ENCODE measurements at regions not wholly inside any gene's neighbourhood (a gene's known extent, or its start where the extent isn't known, plus 50 kb on each side); places are given as distances from the start of the nearest gene placed in this dataset.

- no peak for TF ChIP-seq CTCF (IDR thresholded peaks at IDR 0.05; ENCODE audit: low read depth, low read length)
- no peak overlapping the region for H3K4me3 ChIP-seq (ENCODE audit: low read depth, low read length)
Measured at GRCh38 chr1:238115852-238116251, 225.1 kb upstream of the ZP4 start.

- H3K4me3 ChIP-seq (ENCODE audit: low read depth, low read length): no peak overlapping the region
- no peak for TF ChIP-seq CTCF (IDR thresholded peaks at IDR 0.05; ENCODE audit: low read depth, low read length)
Measured at GRCh38 chr1:238112952-238113621, 222.4 kb upstream of the ZP4 start.

GRCh38 chr1:238111516-238111915, 220.8 kb upstream of the ZP4 start:
- no peak for TF ChIP-seq CTCF (IDR thresholded peaks at IDR 0.05; ENCODE audit: low read depth, low read length)
- H3K4me3 ChIP-seq (ENCODE audit: low read depth, low read length): no peak overlapping the region

- no peak overlapping the region for H3K4me3 ChIP-seq (ENCODE audit: low read depth, low read length)
Measured at GRCh38 chr1:238111081-238111480, 220.4 kb upstream of the ZP4 start.

GRCh38 chr1:238108417-238108816, 217.7 kb upstream of the ZP4 start:
- no peak for TF ChIP-seq CTCF (IDR thresholded peaks at IDR 0.05; ENCODE audit: low read depth, low read length)
- H3K4me3 ChIP-seq (ENCODE audit: low read depth, low read length): no peak overlapping the region

More at GRCh38 chr1:238111081-238111480, 220.4 kb upstream of the ZP4 start:
- no peak for TF ChIP-seq CTCF (IDR thresholded peaks at IDR 0.05; ENCODE audit: low read depth, low read length)

GRCh38 chr1:238107322-238107721, 216.6 kb upstream of the ZP4 start:
- no peak for TF ChIP-seq CTCF (IDR thresholded peaks at IDR 0.05; ENCODE audit: low read depth, low read length)
- no peak overlapping the region for H3K4me3 ChIP-seq (ENCODE audit: low read depth, low read length)

- no peak overlapping the region for H3K4me3 ChIP-seq (ENCODE audit: low read depth, low read length)
- TF ChIP-seq CTCF (IDR thresholded peaks at IDR 0.05; ENCODE audit: low read depth, low read length): no peak
Measured at GRCh38 chr1:238104752-238105151, 214.0 kb upstream of the ZP4 start.

All from WI38 (cell line).